Fibroblast of peridontal ligament (primary cell): ENCODE measurements at regions not wholly inside any gene's neighbourhood (a gene's known extent, or its start where the extent isn't known, plus 50 kb on each side); places are given as distances from the start of the nearest gene placed in this dataset.
A peak's percentile ranks its signal among the peaks of the same experiment; 100 is the strongest.
"Not testable (repeated sequence)": the region's sequence is repeated elsewhere in the genome, so short reads cannot be mapped to it uniquely, and the experiment has no call there.

Experiments used
- DNase-seq: peaks from one replicate; pipeline ENCODE4 v3.0.0-alpha.2; 2010; ENCODE audit errors: extremely low read depth

- DNase-seq = no peak
These were observed 263.2 kb downstream of the RAD51AP2 start for GRCh38 chr2:17255071-17255470.

DNA sequence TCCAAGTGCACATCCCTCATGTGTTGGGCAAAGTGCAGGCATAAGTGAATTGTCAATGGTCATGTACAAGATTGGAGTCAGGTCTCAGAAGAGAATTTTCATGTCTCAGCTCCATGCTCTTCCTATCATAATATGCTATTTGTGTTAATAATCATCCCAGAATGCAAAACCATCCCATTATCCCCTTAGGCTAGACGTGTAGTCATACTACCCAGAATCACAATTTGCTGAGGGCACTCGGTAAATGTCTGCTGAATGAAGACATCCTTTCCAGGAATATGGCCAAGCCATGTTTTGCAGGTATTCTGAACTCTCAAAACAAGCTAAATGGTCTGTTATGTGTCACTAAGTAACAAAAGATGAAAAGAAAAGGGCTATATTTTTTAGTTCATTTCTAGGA lies 263.8 kb downstream of the RAD51AP2 start:
- no peak for DNase-seq

GRCh38 chr2:17252258-17252657 lies 266.0 kb downstream of the RAD51AP2 start:
- DNase-seq = no peak

DNA sequence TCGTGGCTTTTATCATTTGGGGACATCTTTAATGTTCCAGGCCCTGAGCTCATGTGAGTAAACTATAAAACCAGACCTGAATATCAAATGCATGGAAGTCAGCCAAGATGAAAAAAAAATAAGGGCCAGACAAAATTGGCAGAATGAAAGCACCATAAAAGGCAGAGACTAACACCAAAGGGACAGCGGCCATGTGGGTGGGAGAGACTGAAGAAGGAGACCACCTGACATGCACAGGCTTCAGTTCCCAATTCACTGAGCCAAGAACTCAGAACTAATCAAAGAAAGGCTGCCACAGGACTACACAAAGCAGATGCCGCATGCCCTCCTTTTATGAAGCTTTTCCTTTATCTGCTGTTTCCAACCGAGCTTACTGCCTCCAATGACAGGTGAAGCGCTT lies 267.1 kb downstream of the RAD51AP2 start:
- no peak for DNase-seq

DNA sequence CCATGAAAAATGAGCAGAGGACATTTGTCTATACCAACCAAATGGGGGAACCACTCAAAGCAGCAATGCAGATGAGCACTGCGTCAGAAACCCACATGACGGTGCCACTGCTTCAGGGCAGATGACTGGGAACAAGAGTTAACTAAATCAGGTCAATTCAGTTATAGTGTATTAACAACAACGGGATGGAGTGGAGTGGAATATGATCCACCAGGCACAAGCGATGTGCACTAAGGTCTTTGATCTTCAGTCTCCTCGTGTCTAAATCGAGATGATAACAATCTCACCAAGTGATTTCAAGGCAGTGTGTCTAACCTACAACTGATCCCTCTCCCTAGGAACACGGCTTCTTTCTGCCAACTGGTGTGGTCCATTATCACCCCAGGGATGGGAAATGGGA lies 269.0 kb downstream of the RAD51AP2 start:
- no peak for DNase-seq

- peak; percentile 1 for DNase-seq
These were observed 272.3 kb downstream of the RAD51AP2 start for GRCh38 chr2:17245906-17246305.

DNA sequence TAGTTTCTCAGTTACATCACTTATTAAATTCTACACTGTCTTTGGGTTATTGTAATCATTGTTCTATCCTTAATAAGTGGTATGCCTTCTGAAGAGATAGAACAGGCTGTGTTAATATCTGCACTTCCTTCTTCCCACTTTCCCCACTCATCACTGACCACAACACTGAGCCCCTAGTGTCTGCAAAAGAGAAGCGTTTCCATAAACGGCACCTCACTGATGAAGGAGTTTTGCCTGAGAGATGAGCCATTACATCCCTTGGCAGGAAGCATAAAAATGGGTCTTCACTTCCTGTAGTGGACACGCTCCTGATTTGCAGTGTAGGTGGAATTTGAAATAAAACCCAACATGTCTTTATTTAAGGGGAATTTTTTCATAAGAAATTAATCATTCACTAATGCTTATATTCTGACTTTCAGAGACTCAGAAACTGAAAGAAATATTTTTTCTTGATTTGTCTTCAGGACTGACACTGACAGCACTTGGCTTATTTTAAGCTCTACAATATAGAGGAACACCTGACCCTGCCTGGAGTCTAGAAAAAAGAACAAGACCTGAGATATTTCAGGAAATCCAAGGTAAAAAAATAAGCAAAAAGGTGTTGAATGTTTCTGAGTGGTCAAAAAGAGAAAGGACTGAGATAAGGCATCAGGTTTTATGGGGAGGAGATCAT lies 275.3 kb downstream of the RAD51AP2 start:
- DNase-seq = no peak

DNA sequence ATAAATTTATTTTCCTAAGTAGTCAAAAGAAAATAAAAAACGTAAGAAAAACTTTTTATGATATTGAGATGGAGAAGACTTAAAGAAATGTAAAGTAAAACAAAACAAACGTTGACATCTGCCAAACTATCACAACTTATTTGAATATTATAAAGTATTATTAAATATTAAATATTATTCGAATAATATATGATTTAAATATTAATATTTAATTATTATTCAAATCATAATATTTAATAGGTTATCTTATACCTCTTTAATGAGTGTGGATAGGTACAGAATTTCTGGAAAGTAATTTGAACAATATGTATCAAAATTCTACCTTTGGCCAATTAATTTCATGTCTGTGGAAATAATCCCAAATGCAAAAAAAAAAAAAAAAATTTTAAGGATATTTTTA lies 278.7 kb downstream of the RAD51AP2 start:
- no peak for DNase-seq

DNA sequence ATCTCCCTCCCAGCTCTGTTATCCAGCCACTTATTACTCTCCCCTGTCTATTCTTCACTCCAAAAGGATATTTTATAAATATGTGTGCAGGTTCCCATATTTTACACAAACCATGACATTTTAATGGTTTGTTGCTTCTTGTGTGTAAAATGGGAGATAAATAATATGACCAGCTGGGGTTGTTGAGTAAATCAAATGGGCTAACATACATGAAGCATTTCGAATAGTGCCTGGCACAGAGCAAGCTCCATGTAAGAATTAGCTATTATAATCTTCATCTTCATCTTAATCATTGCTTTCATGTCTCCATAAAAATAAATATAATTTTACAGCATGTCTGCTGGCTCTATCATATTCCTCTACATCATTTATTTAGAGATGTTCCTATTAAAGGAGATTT lies 283.1 kb downstream of the RAD51AP2 start:
- DNase-seq = no peak

DNA sequence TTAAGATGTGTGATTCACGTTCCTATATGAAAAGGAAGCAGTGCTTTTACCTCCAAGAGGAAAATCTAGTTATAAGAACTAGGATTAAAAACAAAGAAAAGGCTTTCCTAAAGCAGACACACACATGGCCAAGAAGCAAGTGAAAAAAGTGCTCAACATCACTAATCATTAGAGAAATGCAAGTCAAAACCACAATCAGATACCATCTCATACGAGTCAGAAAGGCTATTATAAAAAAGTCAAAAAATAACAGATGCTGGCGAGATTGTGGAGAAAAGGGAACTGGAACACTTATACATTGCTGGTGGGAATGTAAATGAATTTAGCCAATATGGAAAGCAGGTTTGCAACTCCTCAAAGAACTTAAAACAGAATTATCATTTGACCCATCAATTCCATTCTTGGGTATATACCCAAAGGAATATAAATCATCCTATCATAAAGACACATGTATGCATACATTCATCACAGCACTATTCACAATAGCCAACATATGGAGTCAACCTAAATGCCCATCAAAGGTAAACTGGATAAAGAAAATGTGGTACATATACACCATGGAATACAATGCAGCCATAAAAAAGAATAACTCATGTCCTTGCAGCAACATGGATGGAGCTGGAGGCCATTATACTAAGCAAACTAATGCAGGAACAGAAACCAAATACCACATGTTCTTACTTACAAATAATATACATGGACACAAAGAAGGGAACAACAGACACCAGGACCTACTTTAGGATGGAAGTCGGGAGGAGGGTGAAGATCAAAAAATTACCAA lies 285.3 kb downstream of the RAD51AP2 start:
- DNase-seq = no peak

- DNase-seq = no peak
These were observed 286.8 kb downstream of the RAD51AP2 start for GRCh38 chr2:17231394-17231965.

DNA sequence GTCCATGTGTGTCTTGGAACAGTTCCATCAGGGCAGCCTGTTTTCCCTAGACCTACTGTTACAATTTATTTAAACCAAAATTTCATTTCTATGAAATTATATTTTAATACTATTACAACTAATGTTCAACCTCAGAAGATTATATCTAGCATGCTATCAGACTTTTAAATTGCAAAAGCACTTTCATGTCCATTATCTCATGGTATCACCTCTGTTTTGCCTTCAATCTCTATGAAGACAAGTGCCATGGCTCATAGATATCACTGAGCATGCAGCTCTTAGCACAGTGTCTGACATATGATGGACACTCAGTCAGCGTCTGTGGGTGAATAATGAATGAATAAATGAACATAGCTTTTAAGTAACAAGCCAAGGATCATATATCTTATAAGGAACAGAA lies 288.8 kb downstream of the RAD51AP2 start:
- no peak for DNase-seq

DNA sequence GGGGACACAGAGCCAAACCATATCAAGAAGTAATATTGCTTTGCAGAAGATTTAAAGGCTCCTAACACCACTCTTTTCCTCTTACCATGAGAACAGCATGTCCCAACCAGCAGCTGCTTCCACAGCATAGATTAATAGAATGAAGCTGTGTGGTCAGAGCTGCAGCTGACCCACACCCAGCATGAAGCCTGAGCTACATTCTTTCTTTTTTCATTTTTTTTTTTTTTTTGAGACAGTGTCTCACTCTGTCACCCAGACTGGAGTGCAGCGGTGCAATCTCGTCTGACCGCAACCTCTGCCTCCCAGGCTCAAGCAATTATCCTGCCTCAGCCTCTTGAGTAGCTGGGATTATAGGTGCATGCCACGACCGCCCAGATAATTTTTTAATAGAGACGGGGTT lies 289.8 kb downstream of the RAD51AP2 start:
- DNase-seq = no peak

GRCh38 chr2:17227856-17228255 lies 290.4 kb downstream of the RAD51AP2 start:
- no peak for DNase-seq

GRCh38 chr2:17226941-17227490 lies 291.2 kb downstream of the RAD51AP2 start:
- no peak for DNase-seq

DNA sequence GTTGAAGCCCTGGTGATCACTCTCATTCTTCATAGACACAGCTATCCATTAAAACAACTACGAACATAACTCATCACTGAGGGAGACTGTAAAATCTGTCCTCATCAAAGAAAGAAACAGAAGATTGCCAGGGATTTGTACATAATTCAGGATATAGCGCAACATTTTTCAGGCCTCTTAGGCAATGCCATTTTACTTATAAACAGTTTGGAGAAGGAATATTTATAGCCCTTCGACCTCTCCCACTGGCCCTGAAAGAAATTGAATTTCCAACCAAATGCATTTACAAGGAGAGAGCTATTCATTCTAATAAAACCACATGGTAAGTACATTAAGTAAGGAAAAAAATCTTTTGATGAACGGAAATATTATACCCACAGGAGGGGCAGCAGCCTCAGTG lies 295.0 kb downstream of the RAD51AP2 start:
- no peak for DNase-seq

DNA sequence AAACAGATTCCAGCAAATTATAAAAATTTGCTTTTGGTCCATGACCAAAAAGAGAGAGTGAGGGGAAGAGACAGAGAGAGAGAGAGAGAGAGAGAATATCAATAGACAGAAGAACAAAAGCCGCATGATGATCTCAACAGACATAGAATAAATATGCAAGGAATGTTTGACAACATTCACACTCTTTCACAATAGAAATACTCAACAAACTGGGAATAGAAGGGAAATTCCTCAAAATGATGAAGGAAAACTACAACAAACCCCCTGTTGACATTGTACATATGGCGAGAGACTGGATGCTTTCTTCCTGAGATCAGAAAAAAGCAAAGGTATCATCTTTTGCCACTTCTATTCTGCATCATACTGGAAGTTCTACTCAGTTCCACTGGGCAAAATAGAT lies 309.7 kb downstream of the RAD51AP2 start:
- DNase-seq = no peak

- no peak for DNase-seq
These were observed 311.5 kb downstream of the RAD51AP2 start for GRCh38 chr2:17206771-17207170.

DNA sequence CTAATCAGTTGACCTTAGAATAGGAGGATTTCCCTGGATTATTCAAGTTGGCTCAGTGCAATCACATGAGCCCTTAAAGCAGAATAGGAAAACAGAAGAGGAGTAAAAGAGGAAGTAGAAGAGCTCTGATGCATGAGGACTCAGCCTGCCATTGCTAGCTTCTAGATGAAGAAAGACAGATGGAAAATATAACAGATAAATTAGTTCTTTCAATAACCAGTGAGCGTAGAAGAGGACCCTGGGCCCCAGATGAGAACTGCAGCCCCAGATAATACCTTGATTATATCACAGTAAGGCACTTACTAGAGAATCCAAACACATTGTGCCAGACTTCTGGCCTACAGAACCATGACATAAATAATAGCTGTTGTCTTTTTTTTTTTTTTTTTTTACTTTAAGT lies 314.0 kb downstream of the RAD51AP2 start:
- DNase-seq = not testable (repeated sequence)

- not testable (repeated sequence) for DNase-seq
These were observed 315.6 kb downstream of the RAD51AP2 start for GRCh38 chr2:17202628-17203027.

GRCh38 chr2:17199741-17200140 lies 318.5 kb downstream of the RAD51AP2 start:
- no peak for DNase-seq

- DNase-seq = no peak
These were observed 321.9 kb downstream of the RAD51AP2 start for GRCh38 chr2:17196380-17196779.

DNA sequence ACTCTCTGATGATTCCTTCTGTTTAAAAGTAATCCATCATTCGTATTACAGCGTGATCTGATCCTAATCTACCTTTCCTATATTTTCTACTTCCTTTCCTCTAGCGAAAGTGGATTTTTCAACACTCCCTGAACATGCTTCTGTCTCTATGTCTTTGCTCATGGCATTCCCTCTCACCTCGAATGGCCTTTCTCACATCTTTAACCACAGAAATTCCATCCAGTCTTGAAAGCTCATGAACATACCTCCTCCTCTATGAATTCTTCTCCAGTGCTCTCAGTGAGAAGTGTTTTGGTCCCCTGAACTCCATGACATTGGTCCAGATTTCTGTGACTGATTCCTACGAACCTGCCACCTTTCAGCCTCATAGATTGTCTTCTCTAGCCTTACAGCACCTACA lies 323.2 kb downstream of the RAD51AP2 start:
- DNase-seq = no peak
